Coronary artery (tissue), 2 donors: ENCODE measurements at regions not wholly inside any gene's neighbourhood (a gene's known extent, or its start where the extent isn't known, plus 50 kb on each side); places are given as distances from the start of the nearest gene placed in this dataset.

Source experiments
- DNase-seq: peaks from one replicate; pipeline ENCODE4 v3.0.0-alpha.2; 2017; ENCODE audit warnings: low spot score
- H3K27ac ChIP-seq, 2 donors: fragments of 200-600 bp; sonication (generic); one replicate each; pipeline ENCODE4 v1.5.1; 2016 to 2019
- H3K4me3 ChIP-seq: fragments of 200-600 bp; sonication (generic); 2 replicates; pipeline ENCODE4 v1.5.1; 2016; ENCODE audit warnings: mild to moderate bottlenecking, moderate library complexity
- CTCF ChIP-seq: fragments of 200-600 bp; sonication (generic); IDR thresholded peaks from one replicate; pipeline ENCODE4 v1.5.1; 2019; ENCODE audit warnings: antibody characterized with exemption

GRCh38 chr17:77647531-77647930 lies 311.0 kb upstream of the TNRC6C start:
- TF ChIP-seq CTCF, result no peak
- no peak for DNase-seq
- no peak overlapping the region for H3K27ac ChIP-seq
- no peak overlapping the region for H3K4me3 ChIP-seq

DNA sequence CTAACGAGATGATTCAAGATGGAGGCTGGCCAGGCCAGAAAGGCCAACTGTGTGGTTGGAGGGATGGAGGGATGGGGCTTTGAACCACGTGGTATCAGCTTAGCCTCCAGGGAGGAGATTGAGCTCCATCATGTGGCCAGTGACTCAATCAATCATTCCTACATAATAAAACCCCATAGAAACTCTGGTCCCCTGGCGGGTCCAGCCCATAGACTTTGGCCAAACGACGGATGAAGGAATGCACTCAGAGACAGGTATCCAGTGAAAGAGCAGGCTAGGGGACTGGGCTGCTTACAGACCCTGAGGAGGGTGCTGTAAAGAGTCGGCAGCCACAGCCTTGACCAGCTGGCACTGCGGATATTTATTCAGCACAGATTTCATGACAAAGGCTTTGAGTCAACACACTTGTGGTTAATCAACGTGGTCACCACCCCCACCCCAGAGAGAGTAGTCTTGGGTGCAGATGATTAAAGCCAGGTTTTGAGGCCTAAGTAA lies 308.7 kb upstream of the TNRC6C start:
- TF ChIP-seq CTCF, result no peak
- H3K4me3 ChIP-seq, result no peak overlapping the region
- H3K27ac ChIP-seq, result no peak overlapping the region
- peak; percentile 40 for DNase-seq

DNA sequence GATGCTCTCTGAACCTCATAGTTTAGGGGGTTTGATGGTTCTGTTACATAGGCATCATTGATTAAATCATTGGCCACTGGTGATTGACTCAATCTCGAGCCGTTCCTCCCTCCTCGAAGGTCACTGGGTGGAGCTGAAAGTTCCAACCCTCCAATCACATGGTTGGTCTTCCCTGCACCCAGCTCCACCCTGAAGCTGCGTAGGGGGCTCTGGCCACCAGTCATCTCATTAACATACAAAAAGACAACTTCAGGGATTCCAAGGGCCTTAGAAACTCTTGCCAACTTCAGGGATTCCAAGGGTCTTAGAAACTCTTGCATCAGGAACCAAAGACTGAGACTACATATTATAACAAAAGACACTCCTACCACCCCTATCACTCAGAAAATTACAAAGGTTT lies 306.5 kb upstream of the TNRC6C start:
- H3K27ac ChIP-seq, result no peak overlapping the region
- no peak overlapping the region for H3K4me3 ChIP-seq
- TF ChIP-seq CTCF, result no peak
- no peak for DNase-seq

DNA sequence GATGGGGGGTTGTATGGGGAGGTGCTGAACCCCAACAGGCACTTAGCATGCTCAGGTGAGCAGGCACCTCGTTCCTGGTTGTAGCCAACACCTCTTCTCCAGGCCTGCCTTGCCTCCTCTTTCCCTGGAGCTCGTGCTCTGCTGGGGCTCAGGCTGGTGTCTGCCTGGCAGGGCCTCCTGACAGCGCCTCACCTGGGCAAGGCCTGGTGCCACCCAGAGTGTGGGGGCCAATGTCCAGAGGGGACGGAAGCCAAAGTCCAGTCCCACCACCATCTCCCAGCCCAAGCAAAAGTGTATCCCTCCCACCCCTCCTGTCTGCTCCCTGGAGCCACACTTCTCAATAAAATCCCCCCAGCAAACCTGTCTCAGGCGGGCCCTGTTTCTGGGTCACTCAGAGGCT lies 304.2 kb upstream of the TNRC6C start:
- no peak overlapping the region for H3K27ac ChIP-seq
- no peak for DNase-seq
- no peak overlapping the region for H3K4me3 ChIP-seq
- TF ChIP-seq CTCF, result no peak

DNA sequence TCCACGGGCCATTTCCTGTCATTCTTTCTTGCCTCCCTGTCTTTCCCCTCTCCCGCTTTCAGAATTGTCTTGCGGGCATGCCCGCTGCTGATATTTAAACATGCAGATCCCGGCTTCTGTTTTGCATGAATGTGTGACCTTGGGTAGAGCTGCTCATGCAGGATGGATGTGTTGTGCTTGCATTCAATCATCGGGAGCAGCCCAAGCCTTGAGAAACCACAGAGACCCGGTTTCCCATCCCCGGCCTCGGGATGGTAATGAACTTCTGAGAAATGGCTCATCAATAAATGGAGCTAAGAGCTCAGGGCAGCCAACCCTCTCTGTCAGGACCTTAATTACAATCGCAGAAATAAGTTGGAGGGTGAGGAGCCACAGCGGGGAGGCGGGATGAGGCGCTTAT lies 303.7 kb upstream of the TNRC6C start:
- H3K27ac ChIP-seq, result no peak overlapping the region
- no peak for DNase-seq
- no peak overlapping the region for H3K4me3 ChIP-seq
- TF ChIP-seq CTCF, result no peak

DNA sequence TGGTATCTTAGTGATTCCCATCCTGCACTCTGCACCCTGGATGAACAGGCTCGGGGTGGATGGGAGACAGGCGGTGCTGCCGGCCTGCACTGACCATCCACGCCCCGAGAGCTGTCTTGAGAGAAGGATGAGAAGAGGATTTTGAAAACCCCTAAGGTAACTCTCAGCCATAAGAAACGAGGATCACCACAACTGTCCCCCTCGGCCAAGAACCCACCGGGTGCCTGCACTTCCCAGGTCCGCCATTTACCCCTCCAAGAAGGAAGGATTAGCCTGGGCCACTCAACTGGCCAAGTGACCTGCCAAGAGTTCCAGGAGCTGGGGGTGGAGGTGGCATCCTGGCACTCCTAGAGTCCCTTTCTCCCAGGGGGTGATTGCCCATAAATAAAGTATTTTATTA lies 302.4 kb upstream of the TNRC6C start:
- Histone ChIP-seq H3K27ac (no peak overlapping the region), H3K4me3 (no peak overlapping the region)
- no peak for TF ChIP-seq CTCF
- no peak for DNase-seq

DNA sequence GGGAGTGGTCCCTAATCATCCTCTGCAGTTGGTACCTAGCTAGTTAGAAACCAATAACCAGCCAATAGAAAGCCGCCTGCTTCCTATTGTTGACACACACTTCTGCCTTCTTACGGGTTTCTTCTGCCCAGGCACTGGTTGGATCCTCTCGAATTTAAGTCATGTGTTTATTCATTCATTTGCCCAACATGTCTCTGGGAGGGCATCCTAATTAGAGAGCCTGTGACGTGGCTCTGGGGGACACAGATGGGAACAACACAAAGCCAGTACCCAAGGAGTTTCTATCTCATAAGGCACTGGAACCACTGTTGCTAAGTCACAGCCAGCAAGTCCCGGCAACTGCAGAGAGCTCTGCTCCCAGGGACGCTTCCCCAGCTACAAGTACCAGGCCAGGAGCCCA lies 300.7 kb upstream of the TNRC6C start:
- Histone ChIP-seq H3K4me3 (no peak overlapping the region), H3K27ac (no peak overlapping the region)
- TF ChIP-seq CTCF, result no peak
- DNase-seq, result no peak
